Stomach (tissue), 8 donors: ENCODE measurements at regions not wholly inside any gene's neighbourhood (a gene's known extent, or its start where the extent isn't known, plus 50 kb on each side); places are given as distances from the start of the nearest gene placed in this dataset.

Source experiments
- DNase-seq, 2 donors: peaks; one replicate each; pipeline versions ENCODE4 v3.0.0 to v3.0.0-alpha.2; 2013 to 2019
- H3K27ac ChIP-seq, 5 donors: fragments of 200-600 bp in 4 of 5; sonication (generic) in 4 of 5; one replicate each; pipeline ENCODE4 v1.5.1; 2013 to 2019; ENCODE audit warnings: mild to moderate bottlenecking in 1 of 5, moderate library complexity in 1 of 5
- H3K27me3 ChIP-seq, 3 donors: fragments of 200-600 bp; sonication (generic); one replicate each; pipeline ENCODE4 v1.5.1; 2017 to 2019; ENCODE audit warnings: mixed run types in 1 of 3
- H3K36me3 ChIP-seq, 4 donors: fragments of 200-600 bp; sonication (generic); 1 replicate in 3 of 4; 2 replicates in 1 of 4; pipeline ENCODE4 v1.5.1; 2016 to 2019
- H3K4me1 ChIP-seq, 4 donors: fragments of 200-600 bp; sonication (generic); one replicate each; pipeline ENCODE4 v1.5.1; 2016 to 2019
- H3K4me3 ChIP-seq, 4 donors: fragments of 200-600 bp; sonication (generic) in 3 of 4; one replicate each; pipeline ENCODE4 v1.5.1; 2016 to 2019; ENCODE audit warnings: mild to moderate bottlenecking in 1 of 4
- H3K9me3 ChIP-seq, 4 donors: fragments of 200-600 bp; sonication (generic); one replicate each; pipeline ENCODE4 v1.5.1; 2016 to 2019
- CTCF ChIP-seq, 7 experiments: fragments of 450-650 bp in 4 of 7; fragments of 200-600 bp in 3 of 7; sonication (generic) in 3 of 7; IDR thresholded peaks; one replicate each; pipeline ENCODE4 v1.5.1; 2016 to 2019; ENCODE audit warnings: antibody characterized with exemption in 7 of 7, control low read depth in 2 of 7, mild to moderate bottlenecking in 1 of 7
- EP300 ChIP-seq: sonication (generic); formaldehyde crosslinking; IDR thresholded peaks from one replicate; pipeline ENCODE4 v1.6.1; 2017; ENCODE audit warnings: antibody characterized with exemption
- POLR2A ChIP-seq, 4 donors: fragments of 450-650 bp; IDR thresholded peaks; one replicate each; pipeline ENCODE4 v1.6.1; 2016; ENCODE audit warnings: antibody characterized with exemption in 4 of 4, control low read depth in 2 of 4, mild to moderate bottlenecking in 1 of 4, moderate library complexity in 1 of 4
- POLR2AphosphoS5 ChIP-seq, 3 donors: sonication (generic); formaldehyde crosslinking; IDR thresholded peaks; one replicate each; pipeline ENCODE4 v1.6.1; 2016; ENCODE audit warnings: antibody characterized with exemption in 3 of 3
- WGBS, 5 donors: extraction: QIAGEN DNeasy Blood & Tissue Kit in 3 of 5; methylation state at CpG; one replicate each; pipeline versions ENCODE4 v1.1.5 to v1.1.7; 2013 to 2018; 5-methylcytosine and 5-hydroxymethylcytosine counted together
- intact Hi-C: fragments of 100-400 bp; cut with DNase I; formaldehyde crosslinking; loops from one replicate; pipeline ENCODE4 v1.15.1; 2023; ENCODE audit warnings: low total_unique reads
- donor health status: healthy with polysubstance abuse.
- donor health status: Bipolar disorder and iron deficiency.
- donor health status: healthy.

- TF ChIP-seq POLR2AphosphoS5 (IDR thresholded peaks at IDR 0.05): no peak
- TF ChIP-seq CTCF (IDR thresholded peaks at IDR 0.05): no peak
- TF ChIP-seq EP300: no peak
- TF ChIP-seq POLR2A (IDR thresholded peaks at IDR 0.05): no peak
- 75 to 89% (median 79%) methylated on average over 2 of the region's 2 CpGs for WGBS, 5 donors
- intact Hi-C loops: no loop called here
- peaks cover 0 to 11% (median 0%) of the 10 kb centered on the region in 3 donors for H3K27me3 ChIP-seq
- no peak overlapping the region for H3K27ac ChIP-seq
- DNase-seq: no peak
- H3K9me3 ChIP-seq: no peaks in the 10 kb centered on the region
- no peaks in the 10 kb centered on the region for H3K4me1 ChIP-seq
- H3K36me3 ChIP-seq: no peaks in the 10 kb centered on the region
- H3K4me3 ChIP-seq: no peak overlapping the region
These were observed 53.5 kb upstream of the ACAN start for GRCh38 chr15:88749699-88750098.

- TF ChIP-seq POLR2AphosphoS5 (IDR thresholded peaks at IDR 0.05) (no peak), POLR2A (IDR thresholded peaks at IDR 0.05) (no peak), CTCF (IDR thresholded peaks at IDR 0.05) (no peak), EP300 (no peak)
- no peaks in the 10 kb centered on the region for H3K4me1 ChIP-seq
- H3K36me3 ChIP-seq: no peaks in the 10 kb centered on the region
- peaks cover 0 to 11% (median 5%) of the 10 kb centered on the region in 3 donors for H3K27me3 ChIP-seq
- intact Hi-C loops: no loop called here
- H3K4me3 ChIP-seq: no peak overlapping the region
- 57 to 71% (median 64%) methylated on average over 5 of the region's 5 CpGs for WGBS, 5 donors
- no peaks in the 10 kb centered on the region for H3K9me3 ChIP-seq
- no peak overlapping the region for H3K27ac ChIP-seq
- DNase-seq: no peak
These were observed 50.7 kb upstream of the ACAN start for GRCh38 chr15:88752501-88752900.

- peaks cover 0 to 11% (median 5%) of the 10 kb centered on the region in 3 donors for H3K27me3 ChIP-seq
- no peak for DNase-seq
- intact Hi-C loops: no loop called here
- no peaks in the 10 kb centered on the region for H3K4me1 ChIP-seq
- H3K36me3 ChIP-seq: no peaks in the 10 kb centered on the region
- no peak overlapping the region for H3K4me3 ChIP-seq
- no peak overlapping the region for H3K27ac ChIP-seq
- H3K9me3 ChIP-seq: no peaks in the 10 kb centered on the region
- TF ChIP-seq POLR2A (IDR thresholded peaks at IDR 0.05) (no peak), POLR2AphosphoS5 (IDR thresholded peaks at IDR 0.05) (no peak), EP300 (no peak), CTCF (IDR thresholded peaks at IDR 0.05) (no peak)
These were observed 50.3 kb upstream of the ACAN start for GRCh38 chr15:88752951-88753350.
